Activated CD4-positive, alpha-beta memory T cell treated with anti-CD3 and anti-CD28 coated beads, Interleukin-2, amount 10 ng/mL, durations not matched to agents 7 days and 5 days (primary cell): ENCODE measurements at regions not wholly inside any gene's neighbourhood (a gene's known extent, or its start where the extent isn't known, plus 50 kb on each side); places are given as distances from the start of the nearest gene placed in this dataset.
"Not testable (repeated sequence)": the region's sequence is repeated elsewhere in the genome, so short reads cannot be mapped to it uniquely, and the experiment has no call there.

Source experiments
- CTCF ChIA-PET: fragments of 350-600 bp; sonication (Branson Sonifier 250); formaldehyde crosslinking; loops from one replicate; lab custom pipeline; 2021; ENCODE audit warnings: antibody characterized with exemption, inconsistent platforms; lab: Charles Lee
- POLR2A ChIA-PET: fragments of 350-600 bp; sonication (Branson Sonifier 250); formaldehyde crosslinking; loops from one replicate; lab custom pipeline; 2021; ENCODE audit warnings: antibody characterized with exemption; lab: Charles Lee
- DNase-seq: peaks from one replicate; pipeline ENCODE4 v3.0.0-alpha.2; 2020
- H3K27ac Mint-ChIP-seq: one replicate; pipeline ENCODE4 v1.8.0; 2021; ENCODE audit warnings: mild to moderate bottlenecking, mixed read lengths
- H3K27me3 Mint-ChIP-seq: one replicate; pipeline ENCODE4 v1.8.0; 2021; ENCODE audit warnings: mixed read lengths
- H3K36me3 Mint-ChIP-seq: one replicate; pipeline ENCODE4 v1.8.0; 2021; ENCODE audit warnings: low read depth, mixed read lengths
- H3K4me1 Mint-ChIP-seq: one replicate; pipeline ENCODE4 v1.8.0; 2021; ENCODE audit warnings: mixed read lengths
- H3K4me3 Mint-ChIP-seq: one replicate; pipeline ENCODE4 v1.8.0; 2021; ENCODE audit warnings: mild to moderate bottlenecking, mixed read lengths
- H3K9me3 Mint-ChIP-seq: one replicate; pipeline ENCODE4 v1.8.0; 2021; ENCODE audit warnings: mixed read lengths

- ChIA-PET CTCF (no interaction called here), POLR2A (no interaction called here)
- DNase-seq = no peak
- Mint-ChIP-seq H3K36me3 (no peaks in the 10 kb centered on the region), H3K4me1 (no peaks in the 10 kb centered on the region), H3K27ac (no peak overlapping the region), H3K9me3 (no peaks in the 10 kb centered on the region), H3K4me3 (no peak overlapping the region), H3K27me3 (no peaks in the 10 kb centered on the region)
Measured at GRCh38 chr9:106023455-106023854, 329.1 kb downstream of the TMEM38B start.

- POLR2A ChIA-PET = no interaction called here
- CTCF ChIA-PET = no interaction called here
- Mint-ChIP-seq H3K4me1 (no peaks in the 10 kb centered on the region), H3K36me3 (no peaks in the 10 kb centered on the region), H3K4me3 (no peak overlapping the region), H3K27me3 (no peaks in the 10 kb centered on the region), H3K27ac (no peak overlapping the region), H3K9me3 (no peaks in the 10 kb centered on the region)
- no peak for DNase-seq
Measured at GRCh38 chr9:106025453-106025852, 331.1 kb downstream of the TMEM38B start.

GRCh38 chr9:106030146-106030545, 335.8 kb downstream of the TMEM38B start:
- H3K36me3 Mint-ChIP-seq, CTCF ChIA-PET, H3K27me3 Mint-ChIP-seq, DNase-seq, H3K27ac Mint-ChIP-seq, H3K4me1 Mint-ChIP-seq, H3K4me3 Mint-ChIP-seq, POLR2A ChIA-PET, H3K9me3 Mint-ChIP-seq: not testable (repeated sequence)

- Mint-ChIP-seq H3K4me1 (no peaks in the 10 kb centered on the region), H3K36me3 (no peaks in the 10 kb centered on the region), H3K9me3 (no peaks in the 10 kb centered on the region), H3K27me3 (no peaks in the 10 kb centered on the region), H3K4me3 (no peak overlapping the region), H3K27ac (no peak overlapping the region)
- no peak for DNase-seq
- ChIA-PET CTCF (no interaction called here), POLR2A (no interaction called here)
Measured at GRCh38 chr9:106032978-106033377, 338.6 kb downstream of the TMEM38B start.

GRCh38 chr9:106035806-106036205, 341.5 kb downstream of the TMEM38B start:
- no peak for DNase-seq
- H3K27me3 Mint-ChIP-seq = no peaks in the 10 kb centered on the region
- no peaks in the 10 kb centered on the region for H3K4me1 Mint-ChIP-seq
- POLR2A ChIA-PET = no interaction called here
- no peaks in the 10 kb centered on the region for H3K36me3 Mint-ChIP-seq
- peaks cover 2% of the 10 kb centered on the region for H3K9me3 Mint-ChIP-seq
- H3K4me3 Mint-ChIP-seq = no peak overlapping the region
- CTCF ChIA-PET = no interaction called here
- no peak overlapping the region for H3K27ac Mint-ChIP-seq

- Mint-ChIP-seq H3K9me3 (peaks cover 3% of the 10 kb centered on the region), H3K27ac (no peak overlapping the region), H3K4me1 (no peaks in the 10 kb centered on the region), H3K4me3 (no peak overlapping the region), H3K27me3 (no peaks in the 10 kb centered on the region), H3K36me3 (no peaks in the 10 kb centered on the region)
- no peak for DNase-seq
- POLR2A ChIA-PET = no interaction called here
- CTCF ChIA-PET = no interaction called here
Measured at GRCh38 chr9:106038266-106039001, 344.1 kb downstream of the TMEM38B start.

GRCh38 chr9:106039151-106039935, 345.0 kb downstream of the TMEM38B start:
- POLR2A ChIA-PET = no interaction called here
- Mint-ChIP-seq H3K27ac (no peak overlapping the region), H3K4me3 (no peak overlapping the region)

GRCh38 chr9:106041920-106042319, 347.6 kb downstream of the TMEM38B start:
- DNase-seq, H3K4me3 Mint-ChIP-seq, H3K9me3 Mint-ChIP-seq, H3K4me1 Mint-ChIP-seq, POLR2A ChIA-PET, H3K27me3 Mint-ChIP-seq, H3K36me3 Mint-ChIP-seq, H3K27ac Mint-ChIP-seq, CTCF ChIA-PET: not testable (repeated sequence)

More at GRCh38 chr9:106039151-106039935, 345.0 kb downstream of the TMEM38B start:
- CTCF ChIA-PET = no interaction called here
- no peaks in the 10 kb centered on the region for H3K36me3 Mint-ChIP-seq
- no peaks in the 10 kb centered on the region for H3K27me3 Mint-ChIP-seq
- peaks cover 4% of the 10 kb centered on the region for H3K9me3 Mint-ChIP-seq
- no peaks in the 10 kb centered on the region for H3K4me1 Mint-ChIP-seq
- no peak for DNase-seq

- Mint-ChIP-seq H3K4me1 (no peaks in the 10 kb centered on the region), H3K9me3 (peaks cover 7% of the 10 kb centered on the region)
Measured at GRCh38 chr9:106051545-106051944, 357.2 kb downstream of the TMEM38B start.

GRCh38 chr9:106052166-106052565, 357.8 kb downstream of the TMEM38B start:
- H3K4me1 Mint-ChIP-seq = no peaks in the 10 kb centered on the region
- DNase-seq = no peak
- no peaks in the 10 kb centered on the region for H3K36me3 Mint-ChIP-seq
- peaks cover 7% of the 10 kb centered on the region for H3K9me3 Mint-ChIP-seq
- H3K27ac Mint-ChIP-seq = no peak overlapping the region
- no peak overlapping the region for H3K4me3 Mint-ChIP-seq
- ChIA-PET POLR2A (no interaction called here), CTCF (no interaction called here)
- no peaks in the 10 kb centered on the region for H3K27me3 Mint-ChIP-seq

More at GRCh38 chr9:106051545-106051944, 357.2 kb downstream of the TMEM38B start:
- Mint-ChIP-seq H3K36me3 (no peaks in the 10 kb centered on the region), H3K4me3 (no peak overlapping the region), H3K27me3 (no peaks in the 10 kb centered on the region), H3K27ac (no peak overlapping the region)
- POLR2A ChIA-PET = no interaction called here
- no peak for DNase-seq
- CTCF ChIA-PET = no interaction called here

GRCh38 chr9:106052735-106053134, 358.4 kb downstream of the TMEM38B start:
- no peak for DNase-seq
- no peak overlapping the region for H3K4me3 Mint-ChIP-seq
- ChIA-PET POLR2A (no interaction called here), CTCF (no interaction called here)
- H3K4me1 Mint-ChIP-seq = no peaks in the 10 kb centered on the region
- peaks cover 7% of the 10 kb centered on the region for H3K9me3 Mint-ChIP-seq
- H3K27ac Mint-ChIP-seq = no peak overlapping the region
- H3K36me3 Mint-ChIP-seq = no peaks in the 10 kb centered on the region
- no peaks in the 10 kb centered on the region for H3K27me3 Mint-ChIP-seq

- CTCF ChIA-PET = no interaction called here
- peaks cover 9% of the 10 kb centered on the region for H3K9me3 Mint-ChIP-seq
Measured at GRCh38 chr9:106056328-106056727, 362.0 kb downstream of the TMEM38B start.

GRCh38 chr9:106058460-106058859, 364.1 kb downstream of the TMEM38B start:
- Mint-ChIP-seq H3K36me3 (no peaks in the 10 kb centered on the region), H3K9me3 (peaks cover 9% of the 10 kb centered on the region), H3K4me1 (no peaks in the 10 kb centered on the region), H3K27me3 (no peaks in the 10 kb centered on the region), H3K4me3 (no peak overlapping the region), H3K27ac (no peak overlapping the region)
- CTCF ChIA-PET = no interaction called here
- POLR2A ChIA-PET = no interaction called here
- DNase-seq = no peak

More at GRCh38 chr9:106056328-106056727, 362.0 kb downstream of the TMEM38B start:
- H3K36me3 Mint-ChIP-seq = no peaks in the 10 kb centered on the region
- POLR2A ChIA-PET = no interaction called here
- no peak overlapping the region for H3K27ac Mint-ChIP-seq
- H3K4me3 Mint-ChIP-seq = no peak overlapping the region
- no peaks in the 10 kb centered on the region for H3K27me3 Mint-ChIP-seq
- no peaks in the 10 kb centered on the region for H3K4me1 Mint-ChIP-seq
- DNase-seq = no peak
